ENCODE measurements at regions not wholly inside any gene's neighbourhood (a gene's known extent, or its start where the extent isn't known, plus 50 kb on each side); places are given as distances from the start of the nearest gene placed in this dataset.

GRCh38 chr18:71827301-71827700 is 716.8 kb downstream of the CBLN2 start:
- no peak for DNase-seq
- Histone ChIP-seq H3K9me3 (ENCODE audit: control insufficient read depth in 1 of 2, low read length in 2 of 2) (no peaks in the 10 kb centered on the region), H3K27ac (ENCODE audit: low read depth, low read length) (no peak overlapping the region), H3K4me3 (ENCODE audit: low read length in 2 of 2) (no peak overlapping the region), H3K27me3 (ENCODE audit: insufficient read depth, low read length) (no peaks in the 10 kb centered on the region), H3K4me1 (ENCODE audit: insufficient read depth, low read length) (no peaks in the 10 kb centered on the region), H3K36me3 (ENCODE audit: insufficient read depth, low read length) (no peaks in the 10 kb centered on the region)
- H3K4me1 Mint-ChIP-seq, result no peaks in the 10 kb centered on the region
- POLR2A ChIA-PET (ENCODE audit: partially characterized antibody), result no interaction called here
- no peaks in the 10 kb centered on the region for H3K36me3 Mint-ChIP-seq
- no peak overlapping the region for H3K4me3 Mint-ChIP-seq
- no peaks in the 10 kb centered on the region for H3K27me3 Mint-ChIP-seq
- H3K9me3 Mint-ChIP-seq, result peaks cover 0 to 6% (median 3%) of the 10 kb centered on the region in 8 donors
- intact Hi-C loops (cut with micrococcal nuclease), result no loop called here
- no peak overlapping the region for H3K27ac Mint-ChIP-seq
- CTCF ChIA-PET (ENCODE audit: partially characterized antibody), result no interaction called here

DNA sequence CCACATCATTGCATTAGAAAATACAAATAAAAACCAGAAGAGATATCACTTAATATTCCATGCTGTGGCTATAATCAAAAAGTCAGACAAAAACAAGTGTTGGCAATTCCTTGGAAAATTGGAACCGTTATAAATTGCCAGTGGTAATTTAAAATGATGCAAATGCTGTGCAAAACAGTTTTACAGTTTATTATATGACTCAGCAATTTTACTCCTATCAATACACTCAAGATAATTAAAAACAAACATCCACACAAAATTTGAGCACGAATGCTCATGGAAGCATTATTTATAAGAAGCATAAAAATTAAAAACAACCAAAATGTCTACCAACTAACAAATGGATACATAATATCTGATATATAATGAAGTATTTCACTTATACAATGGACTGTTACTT is 728.8 kb downstream of the CBLN2 start:
- CTCF ChIA-PET (ENCODE audit: partially characterized antibody), result no interaction called here
- intact Hi-C loops (cut with micrococcal nuclease), result no loop called here
- no peak for DNase-seq
- POLR2A ChIA-PET (ENCODE audit: partially characterized antibody), result no interaction called here
- no peaks in the 10 kb centered on the region for H3K27me3 Mint-ChIP-seq
- peaks cover 0 to 9% (median 2%) of the 10 kb centered on the region in 8 donors for H3K9me3 Mint-ChIP-seq
- Histone ChIP-seq H3K27me3 (ENCODE audit: insufficient read depth, low read length) (no peaks in the 10 kb centered on the region), H3K4me3 (ENCODE audit: low read length in 2 of 2) (no peak overlapping the region), H3K36me3 (ENCODE audit: insufficient read depth, low read length) (no peaks in the 10 kb centered on the region), H3K27ac (ENCODE audit: low read depth, low read length) (no peak overlapping the region), H3K9me3 (ENCODE audit: control insufficient read depth in 1 of 2, low read length in 2 of 2) (no peaks in the 10 kb centered on the region), H3K4me1 (ENCODE audit: insufficient read depth, low read length) (no peaks in the 10 kb centered on the region)
- no peaks in the 10 kb centered on the region for H3K4me1 Mint-ChIP-seq
- H3K36me3 Mint-ChIP-seq, result no peaks in the 10 kb centered on the region
- H3K4me3 Mint-ChIP-seq, result no peak overlapping the region
- no peak overlapping the region for H3K27ac Mint-ChIP-seq

DNA sequence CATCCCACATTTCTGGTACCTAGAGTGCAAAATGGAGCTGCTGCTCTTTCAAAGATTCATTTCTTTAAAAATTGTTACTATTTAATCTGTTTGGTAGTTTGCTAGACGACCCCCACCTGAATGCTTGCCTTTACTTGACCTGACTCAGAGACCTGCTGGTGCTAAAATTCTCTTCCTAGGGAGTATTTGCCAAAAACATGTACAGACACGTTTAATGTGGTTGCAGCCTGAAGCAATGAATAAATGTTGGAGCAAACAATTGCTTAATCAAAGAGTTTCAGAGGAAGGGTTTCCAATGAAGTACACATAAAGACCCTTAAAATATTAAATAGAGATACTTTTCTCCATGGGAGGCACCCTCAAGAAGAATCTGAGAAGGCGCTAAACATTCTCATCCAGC is 734.4 kb downstream of the CBLN2 start:
- no peaks in the 10 kb centered on the region for H3K27me3 ChIP-seq (ENCODE audit: insufficient read depth, low read length)
- ChIA-PET CTCF (ENCODE audit: partially characterized antibody) (no interaction called here), POLR2A (ENCODE audit: partially characterized antibody) (no interaction called here)
- no peaks in the 10 kb centered on the region for H3K4me1 Mint-ChIP-seq
- H3K9me3 Mint-ChIP-seq, result peaks cover 0 to 10% (median 6%) of the 10 kb centered on the region in 8 donors
- no peaks in the 10 kb centered on the region for H3K4me1 ChIP-seq (ENCODE audit: insufficient read depth, low read length)
- H3K36me3 Mint-ChIP-seq, result no peaks in the 10 kb centered on the region
- intact Hi-C loops (cut with micrococcal nuclease), result no loop called here
- no peaks in the 10 kb centered on the region for H3K36me3 ChIP-seq (ENCODE audit: insufficient read depth, low read length)
- H3K4me3 Mint-ChIP-seq, result no peak overlapping the region
- H3K27ac ChIP-seq (ENCODE audit: low read depth, low read length), result no peak overlapping the region
- H3K9me3 ChIP-seq (ENCODE audit: control insufficient read depth in 1 of 2, low read length in 2 of 2), result no peaks in the 10 kb centered on the region
- H3K27ac Mint-ChIP-seq, result no peak overlapping the region
- H3K4me3 ChIP-seq (ENCODE audit: low read length in 2 of 2), result no peak overlapping the region
- no peak for DNase-seq
- no peaks in the 10 kb centered on the region for H3K27me3 Mint-ChIP-seq

GRCh38 chr18:71808616-71809015 is 735.5 kb downstream of the CBLN2 start:
- no peak overlapping the region for H3K4me3 ChIP-seq (ENCODE audit: low read length in 2 of 2)
- no peaks in the 10 kb centered on the region for H3K9me3 ChIP-seq (ENCODE audit: control insufficient read depth in 1 of 2, low read length in 2 of 2)
- H3K27me3 ChIP-seq (ENCODE audit: insufficient read depth, low read length), result no peaks in the 10 kb centered on the region
- POLR2A ChIA-PET (ENCODE audit: partially characterized antibody), result no interaction called here
- Mint-ChIP-seq H3K9me3 (peaks cover 0 to 12% (median 7%) of the 10 kb centered on the region in 8 donors), H3K27me3 (no peaks in the 10 kb centered on the region), H3K4me1 (no peaks in the 10 kb centered on the region), H3K36me3 (no peaks in the 10 kb centered on the region), H3K27ac (no peak overlapping the region), H3K4me3 (no peak overlapping the region)
- no peaks in the 10 kb centered on the region for H3K4me1 ChIP-seq (ENCODE audit: insufficient read depth, low read length)
- DNase-seq, result no peak
- CTCF ChIA-PET (ENCODE audit: partially characterized antibody), result no interaction called here
- H3K27ac ChIP-seq (ENCODE audit: low read depth, low read length), result no peak overlapping the region
- intact Hi-C loops (cut with micrococcal nuclease), result no loop called here
- no peaks in the 10 kb centered on the region for H3K36me3 ChIP-seq (ENCODE audit: insufficient read depth, low read length)

- CTCF ChIA-PET (ENCODE audit: partially characterized antibody), result no interaction called here
Measured at GRCh38 chr18:71807586-71807985, 736.6 kb downstream of the CBLN2 start.

DNA sequence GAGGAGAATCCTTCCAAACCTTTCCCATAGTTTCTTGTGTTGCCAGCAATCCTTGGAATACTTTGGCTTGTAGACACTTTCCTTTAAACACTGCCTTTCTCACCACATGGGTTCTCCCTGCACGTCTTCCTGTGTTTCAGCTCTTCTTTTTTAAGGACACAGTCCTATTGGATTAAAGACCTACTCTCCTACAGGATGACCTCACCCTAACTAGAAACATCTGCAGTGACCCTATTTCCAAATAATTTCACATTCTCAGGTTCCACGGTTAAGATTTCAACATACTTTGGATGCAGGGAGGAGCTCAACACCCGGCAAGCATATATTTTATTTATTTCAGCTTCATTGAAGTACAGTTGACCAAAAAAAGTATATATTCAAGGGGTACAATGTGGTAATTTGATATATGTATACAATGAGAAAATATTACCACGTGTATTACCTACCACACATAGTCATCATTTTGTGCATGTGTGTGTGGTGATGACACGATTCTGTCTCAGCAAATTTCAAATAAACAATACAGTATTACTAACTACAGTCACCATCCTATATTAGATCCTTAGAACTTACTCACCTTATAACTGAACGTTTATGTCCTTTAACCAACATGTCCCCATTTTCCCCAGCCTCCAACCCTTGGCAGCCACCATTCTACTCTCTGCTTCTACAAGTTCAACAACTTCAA is 745.0 kb downstream of the CBLN2 start:
- Mint-ChIP-seq H3K4me1 (no peaks in the 10 kb centered on the region), H3K9me3 (peaks cover 0 to 9% (median 5%) of the 10 kb centered on the region in 8 donors), H3K4me3 (no peak overlapping the region), H3K27ac (no peak overlapping the region), H3K27me3 (no peaks in the 10 kb centered on the region), H3K36me3 (no peaks in the 10 kb centered on the region)
- H3K4me3 ChIP-seq (ENCODE audit: low read length in 2 of 2), result no peak overlapping the region
- H3K9me3 ChIP-seq (ENCODE audit: control insufficient read depth in 1 of 2, low read length in 2 of 2), result no peaks in the 10 kb centered on the region
- ChIA-PET POLR2A (ENCODE audit: partially characterized antibody) (no interaction called here), CTCF (ENCODE audit: partially characterized antibody) (no interaction called here)
- H3K27ac ChIP-seq (ENCODE audit: low read depth, low read length), result no peak overlapping the region
- H3K36me3 ChIP-seq (ENCODE audit: insufficient read depth, low read length), result no peaks in the 10 kb centered on the region
- H3K27me3 ChIP-seq (ENCODE audit: insufficient read depth, low read length), result no peaks in the 10 kb centered on the region
- intact Hi-C loops (cut with micrococcal nuclease), result no loop called here
- no peak for DNase-seq
- no peaks in the 10 kb centered on the region for H3K4me1 ChIP-seq (ENCODE audit: insufficient read depth, low read length)

More at GRCh38 chr18:71807586-71807985, 736.6 kb downstream of the CBLN2 start:
- H3K9me3 Mint-ChIP-seq, result peaks cover 0 to 11% (median 6%) of the 10 kb centered on the region in 8 donors
- Histone ChIP-seq H3K27ac (ENCODE audit: low read depth, low read length) (no peak overlapping the region), H3K9me3 (ENCODE audit: control insufficient read depth in 1 of 2, low read length in 2 of 2) (no peaks in the 10 kb centered on the region), H3K4me3 (ENCODE audit: low read length in 2 of 2) (no peak overlapping the region), H3K27me3 (ENCODE audit: insufficient read depth, low read length) (no peaks in the 10 kb centered on the region), H3K4me1 (ENCODE audit: insufficient read depth, low read length) (no peaks in the 10 kb centered on the region), H3K36me3 (ENCODE audit: insufficient read depth, low read length) (no peaks in the 10 kb centered on the region)
- no peaks in the 10 kb centered on the region for H3K4me1 Mint-ChIP-seq
- no peak for DNase-seq
- intact Hi-C loops (cut with micrococcal nuclease), result no loop called here
- H3K27ac Mint-ChIP-seq, result no peak overlapping the region
- H3K27me3 Mint-ChIP-seq, result no peaks in the 10 kb centered on the region
- no peaks in the 10 kb centered on the region for H3K36me3 Mint-ChIP-seq
- POLR2A ChIA-PET (ENCODE audit: partially characterized antibody), result no interaction called here
- no peak overlapping the region for H3K4me3 Mint-ChIP-seq

GRCh38 chr18:71797554-71797953 is 746.6 kb downstream of the CBLN2 start:
- Mint-ChIP-seq H3K27ac (no peak overlapping the region), H3K4me3 (no peak overlapping the region), H3K27me3 (no peaks in the 10 kb centered on the region), H3K4me1 (no peaks in the 10 kb centered on the region), H3K9me3 (peaks cover 0 to 9% (median 2%) of the 10 kb centered on the region in 8 donors), H3K36me3 (no peaks in the 10 kb centered on the region)
- no peak overlapping the region for H3K27ac ChIP-seq (ENCODE audit: low read depth, low read length)
- H3K9me3 ChIP-seq (ENCODE audit: control insufficient read depth in 1 of 2, low read length in 2 of 2), result no peaks in the 10 kb centered on the region
- ChIA-PET POLR2A (ENCODE audit: partially characterized antibody) (no interaction called here), CTCF (ENCODE audit: partially characterized antibody) (no interaction called here)
- no peaks in the 10 kb centered on the region for H3K36me3 ChIP-seq (ENCODE audit: insufficient read depth, low read length)
- no peaks in the 10 kb centered on the region for H3K4me1 ChIP-seq (ENCODE audit: insufficient read depth, low read length)
- intact Hi-C loops (cut with micrococcal nuclease), result no loop called here
- DNase-seq, result no peak
- no peak overlapping the region for H3K4me3 ChIP-seq (ENCODE audit: low read length in 2 of 2)
- no peaks in the 10 kb centered on the region for H3K27me3 ChIP-seq (ENCODE audit: insufficient read depth, low read length)

GRCh38 chr18:71784777-71785176 is 759.4 kb downstream of the CBLN2 start:
- no peak for DNase-seq
- no peaks in the 10 kb centered on the region for H3K4me1 ChIP-seq (ENCODE audit: insufficient read depth, low read length)
- intact Hi-C loops (cut with micrococcal nuclease), result no loop called here
- H3K9me3 ChIP-seq (ENCODE audit: control insufficient read depth in 1 of 2, low read length in 2 of 2), result no peaks in the 10 kb centered on the region
- H3K4me3 ChIP-seq (ENCODE audit: low read length in 2 of 2), result no peak overlapping the region
- no peak overlapping the region for H3K4me3 Mint-ChIP-seq
- POLR2A ChIA-PET (ENCODE audit: partially characterized antibody), result no interaction called here
- H3K4me1 Mint-ChIP-seq, result no peaks in the 10 kb centered on the region
- no peaks in the 10 kb centered on the region for H3K36me3 ChIP-seq (ENCODE audit: insufficient read depth, low read length)
- CTCF ChIA-PET (ENCODE audit: partially characterized antibody), result no interaction called here
- no peak overlapping the region for H3K27ac ChIP-seq (ENCODE audit: low read depth, low read length)
- H3K27ac Mint-ChIP-seq, result no peak overlapping the region
- H3K36me3 Mint-ChIP-seq, result no peaks in the 10 kb centered on the region
- peaks cover 0 to 5% (median 4%) of the 10 kb centered on the region in 8 donors for H3K9me3 Mint-ChIP-seq
- no peaks in the 10 kb centered on the region for H3K27me3 ChIP-seq (ENCODE audit: insufficient read depth, low read length)
- no peaks in the 10 kb centered on the region for H3K27me3 Mint-ChIP-seq
